Peyer's patch (tissue), 4 donors: ENCODE measurements at regions not wholly inside any gene's neighbourhood (a gene's known extent, or its start where the extent isn't known, plus 50 kb on each side); places are given as distances from the start of the nearest gene placed in this dataset.
"Not testable (repeated sequence)": the region's sequence is repeated elsewhere in the genome, so short reads cannot be mapped to it uniquely, and the experiment has no call there.

ENCODE experiments used
- DNase-seq, 3 donors: peaks; one replicate each; pipeline ENCODE4 v3.0.0-alpha.2; 2017 to 2019
- H3K27ac ChIP-seq, 4 donors: fragments of 200-600 bp; sonication (generic); one replicate each; pipeline ENCODE4 v1.5.1; 2016 to 2019
- H3K27me3 ChIP-seq, 2 donors: fragments of 200-600 bp; sonication (generic); one replicate each; pipeline ENCODE4 v1.5.1; 2019
- H3K36me3 ChIP-seq, 3 donors: fragments of 200-600 bp; sonication (generic); one replicate each; pipeline ENCODE4 v1.5.1; 2016 to 2019
- H3K4me1 ChIP-seq, 4 donors: fragments of 200-600 bp; sonication (generic); one replicate each; pipeline ENCODE4 v1.5.1; 2016 to 2019
- H3K4me3 ChIP-seq, 4 donors: fragments of 200-600 bp; sonication (generic); 1 replicate in 3 of 4; 2 replicates in 1 of 4; pipeline ENCODE4 v1.5.1; 2016 to 2019; ENCODE audit warnings: mild to moderate bottlenecking in 1 of 4
- H3K9me3 ChIP-seq, 4 donors: fragments of 200-600 bp; sonication (generic); one replicate each; pipeline ENCODE4 v1.5.1; 2016 to 2019; ENCODE audit warnings: mild to moderate bottlenecking in 1 of 4
- POLR2A ChIP-seq, 2 donors: fragments of 450-650 bp; IDR thresholded peaks; one replicate each; pipeline ENCODE4 v1.5.1; 2017; ENCODE audit warnings: antibody characterized with exemption in 2 of 2, mild to moderate bottlenecking in 2 of 2, moderate library complexity in 2 of 2
- TF ChIP-seq, protein P1 (sequence below), 6 experiments: fragments of 450-650 bp in 4 of 6; fragments of 200-600 bp in 2 of 6; sonication (generic) in 1 of 6; IDR thresholded peaks; one replicate each; pipeline ENCODE4 v1.5.1; 2017 to 2019; ENCODE audit warnings: antibody characterized with exemption in 6 of 6, mild to moderate bottlenecking in 3 of 6, moderate library complexity in 1 of 6

GRCh38 chr2:194802589-194802988, 854.4 kb upstream of the SLC39A10 start:
- Histone ChIP-seq H3K4me3 (no peak overlapping the region), H3K4me1 (no peaks in the 10 kb centered on the region), H3K36me3 (no peaks in the 10 kb centered on the region), H3K9me3 (no peaks in the 10 kb centered on the region), H3K27me3 (no peaks in the 10 kb centered on the region), H3K27ac (no peak overlapping the region)
- no peak for DNase-seq
- TF ChIP-seq POLR2A (IDR thresholded peaks at IDR 0.05) = no peak
- TF ChIP-seq, protein P1, sequence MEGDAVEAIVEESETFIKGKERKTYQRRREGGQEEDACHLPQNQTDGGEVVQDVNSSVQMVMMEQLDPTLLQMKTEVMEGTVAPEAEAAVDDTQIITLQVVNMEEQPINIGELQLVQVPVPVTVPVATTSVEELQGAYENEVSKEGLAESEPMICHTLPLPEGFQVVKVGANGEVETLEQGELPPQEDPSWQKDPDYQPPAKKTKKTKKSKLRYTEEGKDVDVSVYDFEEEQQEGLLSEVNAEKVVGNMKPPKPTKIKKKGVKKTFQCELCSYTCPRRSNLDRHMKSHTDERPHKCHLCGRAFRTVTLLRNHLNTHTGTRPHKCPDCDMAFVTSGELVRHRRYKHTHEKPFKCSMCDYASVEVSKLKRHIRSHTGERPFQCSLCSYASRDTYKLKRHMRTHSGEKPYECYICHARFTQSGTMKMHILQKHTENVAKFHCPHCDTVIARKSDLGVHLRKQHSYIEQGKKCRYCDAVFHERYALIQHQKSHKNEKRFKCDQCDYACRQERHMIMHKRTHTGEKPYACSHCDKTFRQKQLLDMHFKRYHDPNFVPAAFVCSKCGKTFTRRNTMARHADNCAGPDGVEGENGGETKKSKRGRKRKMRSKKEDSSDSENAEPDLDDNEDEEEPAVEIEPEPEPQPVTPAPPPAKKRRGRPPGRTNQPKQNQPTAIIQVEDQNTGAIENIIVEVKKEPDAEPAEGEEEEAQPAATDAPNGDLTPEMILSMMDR (IDR thresholded peaks at IDR 0.05) = no peak

DNA sequence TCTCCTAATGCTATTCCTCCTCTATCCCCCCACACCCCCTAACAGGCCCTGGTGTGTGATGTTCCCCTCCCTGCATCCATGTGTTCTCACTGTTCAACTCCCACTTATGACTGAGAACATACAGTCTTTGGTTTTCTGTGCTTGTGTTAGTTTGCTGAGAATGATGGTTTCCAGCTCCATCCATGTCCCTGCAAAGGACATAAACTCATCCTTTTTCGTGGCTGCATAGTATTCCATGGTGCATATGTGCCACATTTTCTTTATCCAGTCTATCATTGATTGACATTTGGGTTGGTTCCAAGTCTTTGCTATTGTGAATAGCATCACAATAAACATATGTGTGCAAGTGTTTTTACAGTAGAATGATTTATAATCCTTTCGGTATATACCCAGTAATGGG, 870.0 kb upstream of the SLC39A10 start:
- not testable (repeated sequence) for H3K4me1 ChIP-seq, H3K27ac ChIP-seq, H3K27me3 ChIP-seq, DNase-seq, H3K36me3 ChIP-seq, H3K4me3 ChIP-seq, H3K9me3 ChIP-seq

- DNase-seq, H3K9me3 ChIP-seq, H3K27ac ChIP-seq, H3K4me1 ChIP-seq, H3K36me3 ChIP-seq, H3K4me3 ChIP-seq, H3K27me3 ChIP-seq: not testable (repeated sequence)
Measured at GRCh38 chr2:194771394-194771793, 885.6 kb upstream of the SLC39A10 start.

- H3K36me3 ChIP-seq = no peaks in the 10 kb centered on the region
- no peak overlapping the region for H3K27ac ChIP-seq
- no peaks in the 10 kb centered on the region for H3K4me1 ChIP-seq
- TF ChIP-seq, protein P1 (IDR thresholded peaks at IDR 0.05) = no peak
- TF ChIP-seq POLR2A (IDR thresholded peaks at IDR 0.05) = no peak
- H3K27me3 ChIP-seq = no peaks in the 10 kb centered on the region
- H3K9me3 ChIP-seq = no peaks in the 10 kb centered on the region
- H3K4me3 ChIP-seq = no peak overlapping the region
- DNase-seq = no peak
Measured at GRCh38 chr2:194769030-194769429, 888.0 kb upstream of the SLC39A10 start.

DNA sequence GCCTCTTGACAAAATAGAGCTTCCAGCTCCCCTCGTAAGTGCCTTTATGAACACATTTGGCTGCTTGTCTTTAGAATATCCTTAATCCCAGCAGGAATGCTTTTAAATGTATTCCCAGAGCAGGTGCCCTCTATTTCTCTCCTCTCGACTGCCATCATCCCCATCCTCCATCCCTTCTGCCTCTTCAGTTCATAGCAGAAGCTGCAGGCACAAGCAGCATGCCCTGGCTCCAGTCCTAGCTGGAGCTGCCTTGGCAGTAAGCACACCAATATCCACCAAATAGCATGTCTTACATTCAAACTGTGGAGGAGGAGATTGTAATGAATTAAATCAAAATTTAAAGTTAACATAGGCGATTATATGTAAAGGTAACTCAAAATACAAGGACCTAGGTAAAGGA, 891.3 kb upstream of the SLC39A10 start:
- DNase-seq = no peak
- no peaks in the 10 kb centered on the region for H3K9me3 ChIP-seq
- TF ChIP-seq POLR2A (IDR thresholded peaks at IDR 0.05) = no peak
- no peaks in the 10 kb centered on the region for H3K4me1 ChIP-seq
- no peak overlapping the region for H3K4me3 ChIP-seq
- no peaks in the 10 kb centered on the region for H3K27me3 ChIP-seq
- H3K27ac ChIP-seq = no peak overlapping the region
- H3K36me3 ChIP-seq = no peaks in the 10 kb centered on the region

DNA sequence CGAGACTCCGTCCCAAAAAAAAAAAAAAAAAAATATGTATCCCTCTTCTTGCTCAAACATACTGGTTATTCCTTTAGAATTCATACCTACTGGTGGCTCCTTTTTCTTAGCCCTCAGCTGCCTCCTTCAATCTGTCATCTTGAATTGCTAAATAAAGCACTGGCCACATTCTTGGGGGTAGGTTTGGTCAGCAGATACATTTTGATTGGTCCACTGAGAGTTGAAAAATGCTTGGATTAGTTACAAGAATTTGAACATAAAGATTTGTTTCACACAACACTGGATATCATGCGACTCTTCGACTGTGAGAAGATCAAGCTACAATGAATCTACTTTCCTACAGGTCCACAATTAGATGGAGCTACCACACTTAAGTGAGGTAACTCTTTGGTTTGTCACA, 906.1 kb upstream of the SLC39A10 start:
- Histone ChIP-seq H3K36me3 (no peaks in the 10 kb centered on the region), H3K27me3 (no peaks in the 10 kb centered on the region), H3K4me1 (no peaks in the 10 kb centered on the region), H3K27ac (no peak overlapping the region), H3K9me3 (no peaks in the 10 kb centered on the region), H3K4me3 (no peak overlapping the region)
- no peak for DNase-seq
- TF ChIP-seq POLR2A (IDR thresholded peaks at IDR 0.05) = no peak
- TF ChIP-seq, protein P1 (IDR thresholded peaks at IDR 0.05) = no peak

DNA sequence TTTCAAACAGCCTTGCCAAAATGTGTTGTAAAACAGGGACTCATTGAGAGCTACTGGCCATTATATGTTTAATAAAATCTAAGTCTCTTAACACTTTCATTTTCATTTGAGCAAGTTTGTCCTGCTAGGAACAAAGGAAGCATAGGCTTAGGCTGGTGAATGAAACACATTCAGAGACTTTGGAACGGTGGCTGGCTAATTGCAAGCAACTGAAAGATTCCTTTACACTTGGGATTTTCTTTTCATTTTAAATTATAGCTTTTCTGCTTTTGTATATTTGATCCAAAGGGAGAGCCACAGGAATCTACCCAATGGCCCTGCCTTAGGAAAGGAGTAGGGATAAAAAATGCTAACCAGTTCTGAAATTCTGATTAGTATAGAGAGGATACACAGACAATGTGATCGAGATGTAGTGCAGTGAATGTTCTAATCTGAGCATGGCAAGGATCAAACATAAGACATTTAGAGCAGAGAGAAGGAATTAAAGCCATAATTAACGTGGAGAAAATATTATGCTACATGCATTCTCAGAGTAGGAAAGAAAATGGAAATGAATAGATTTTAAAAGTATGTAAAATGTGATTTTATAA, 911.4 kb upstream of the SLC39A10 start:
- no peak for DNase-seq
- no peak overlapping the region for H3K4me3 ChIP-seq
- no peak overlapping the region for H3K27ac ChIP-seq
- no peaks in the 10 kb centered on the region for H3K27me3 ChIP-seq
- H3K9me3 ChIP-seq = no peaks in the 10 kb centered on the region
- TF ChIP-seq, protein P1 (IDR thresholded peaks at IDR 0.05) = no peak
- no peak for TF ChIP-seq POLR2A (IDR thresholded peaks at IDR 0.05)
- no peaks in the 10 kb centered on the region for H3K36me3 ChIP-seq
- H3K4me1 ChIP-seq = no peaks in the 10 kb centered on the region
